Activated T-cell treated with anti-CD3 and anti-CD28 coated beads for 24 hours (primary cell): ENCODE measurements at regions not wholly inside any gene's neighbourhood (a gene's known extent, or its start where the extent isn't known, plus 50 kb on each side); places are given as distances from the start of the nearest gene placed in this dataset.
"Not testable (repeated sequence)": the region's sequence is repeated elsewhere in the genome, so short reads cannot be mapped to it uniquely, and the experiment has no call there.

Experiments
- DNase-seq: peaks from one replicate; pipeline ENCODE4 v3.0.0-alpha.2; 2020; ENCODE audit warnings: low read depth

DNA sequence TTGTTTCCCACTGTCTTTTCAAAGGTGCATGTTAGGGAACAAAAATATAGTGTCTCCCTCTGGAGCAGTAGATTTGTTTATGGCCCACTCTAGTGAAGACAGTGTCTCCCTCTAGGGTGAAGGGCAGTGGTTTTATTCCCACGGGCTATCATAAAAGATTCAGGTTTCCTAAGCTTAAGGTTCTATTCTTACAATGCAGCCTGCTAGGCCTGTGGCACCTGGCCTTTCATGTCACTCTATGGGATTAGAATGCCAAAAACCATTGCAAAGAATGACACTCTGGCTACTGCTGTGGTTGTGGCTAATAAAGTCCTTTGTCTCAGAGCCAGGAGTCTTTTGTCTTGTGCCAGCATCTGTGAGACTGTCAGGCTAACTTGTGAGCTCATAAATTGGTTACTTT, 92.6 kb upstream of the GPR39 start:
- not testable (repeated sequence) for DNase-seq

DNA sequence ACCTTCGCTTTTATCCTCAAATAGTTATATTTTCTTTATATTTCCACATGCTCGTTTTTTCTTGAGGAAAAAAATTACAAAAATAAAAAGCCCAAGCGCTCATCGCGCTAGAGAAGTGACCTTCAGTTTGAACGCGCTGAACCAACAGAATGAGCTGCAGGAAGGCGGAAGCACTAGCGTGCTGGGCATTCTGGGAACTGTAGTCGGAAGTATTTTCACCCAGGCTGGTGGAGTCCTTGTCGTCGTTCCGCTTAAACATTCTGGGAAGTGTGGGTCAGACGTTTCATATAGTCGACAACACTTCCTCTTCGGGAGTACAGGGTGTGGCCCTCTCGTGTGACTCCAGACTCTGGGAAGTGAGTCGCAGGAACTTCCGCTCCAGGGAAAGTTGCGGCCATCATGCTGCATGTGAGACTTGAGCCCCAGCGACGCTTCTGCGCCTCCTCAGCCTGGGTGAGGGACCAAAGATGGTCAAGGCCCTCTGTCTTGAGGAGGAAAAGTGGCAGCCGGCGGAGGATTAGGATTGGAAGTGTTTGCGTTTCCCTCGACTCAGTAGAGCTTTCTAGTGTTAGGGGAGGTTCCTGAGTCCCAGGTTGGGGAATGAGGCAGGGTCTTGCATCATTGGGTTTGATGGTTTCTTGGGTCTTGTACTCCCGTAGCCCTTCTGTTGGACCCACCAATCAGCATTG, 84.1 kb upstream of the GPR39 start:
- not testable (repeated sequence) for DNase-seq

DNA sequence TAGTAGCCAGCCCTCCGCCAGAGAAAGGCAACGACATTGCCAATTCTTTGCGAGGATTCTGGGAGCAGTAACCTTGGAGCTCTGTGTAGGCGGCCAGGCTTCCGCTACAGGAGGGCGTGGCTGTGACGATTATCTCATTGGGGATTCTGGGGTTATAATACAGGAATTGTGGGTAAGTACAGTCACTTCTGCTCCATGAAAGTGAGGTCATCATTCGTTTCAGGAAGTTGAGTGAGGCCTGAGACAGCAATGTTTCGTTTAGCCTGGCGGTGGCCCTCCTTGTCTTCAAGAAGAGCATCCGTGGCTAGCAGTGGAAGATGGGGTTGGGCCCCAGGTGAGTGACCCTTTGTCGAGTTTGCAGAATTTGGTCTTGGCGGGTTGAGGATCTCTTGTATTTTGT, 79.5 kb upstream of the GPR39 start:
- DNase-seq, result not testable (repeated sequence)

DNA sequence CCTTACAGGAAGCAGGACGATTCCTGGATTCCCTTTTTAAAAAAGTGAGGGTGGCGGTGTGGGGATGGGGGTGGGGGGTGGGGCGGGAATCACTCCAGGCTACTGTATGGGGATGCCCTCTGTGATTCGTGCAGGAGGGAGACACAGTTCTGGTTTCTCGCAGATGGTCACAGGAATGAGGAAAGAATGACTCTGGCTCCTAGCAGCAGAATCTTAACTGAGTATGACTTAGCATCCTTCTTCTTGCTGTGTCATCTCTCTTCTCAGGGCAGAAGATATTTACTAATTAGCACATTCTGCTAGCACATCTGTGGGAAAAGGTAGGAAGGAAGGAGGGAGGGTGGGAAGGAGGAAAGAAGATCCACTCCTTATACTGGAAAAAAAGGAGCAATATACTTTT, 78.8 kb upstream of the GPR39 start:
- DNase-seq, result not testable (repeated sequence)

DNA sequence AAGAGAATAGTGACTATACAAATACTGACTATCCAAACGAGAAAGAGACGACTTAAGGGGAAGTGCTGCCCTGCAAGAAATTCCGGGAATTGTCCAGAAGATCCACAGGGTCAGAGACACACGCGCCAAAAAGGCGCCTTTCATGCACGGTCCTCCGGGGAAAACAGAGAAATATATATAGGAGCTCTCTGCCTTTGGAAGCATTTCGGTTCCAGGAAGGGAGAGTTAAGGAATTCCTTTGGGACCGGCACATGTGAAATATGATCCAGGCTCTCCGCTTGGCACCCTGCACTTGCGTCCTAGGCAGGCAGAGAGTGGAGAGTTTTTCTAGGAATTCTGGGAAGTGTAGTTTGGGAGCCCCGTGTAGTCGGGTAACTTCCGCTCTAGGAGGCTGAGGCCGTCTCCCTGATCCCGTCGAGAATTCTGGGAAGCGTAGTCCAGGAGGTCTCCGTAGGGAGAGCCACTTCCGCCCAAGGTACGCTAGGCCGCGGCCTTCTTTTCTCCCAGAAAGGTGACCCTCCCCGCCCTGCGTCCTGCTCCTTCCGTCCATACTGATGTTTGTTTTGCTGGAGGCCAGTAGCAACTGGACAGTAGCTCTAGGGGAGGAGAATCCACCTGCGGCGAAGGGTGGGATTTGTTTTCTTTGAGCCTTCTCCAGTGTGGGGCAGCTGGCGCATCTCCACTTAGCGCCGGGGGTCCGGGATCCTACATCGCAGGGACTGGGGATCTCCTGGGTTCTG, 69.4 kb upstream of the GPR39 start:
- not testable (repeated sequence) for DNase-seq

DNA sequence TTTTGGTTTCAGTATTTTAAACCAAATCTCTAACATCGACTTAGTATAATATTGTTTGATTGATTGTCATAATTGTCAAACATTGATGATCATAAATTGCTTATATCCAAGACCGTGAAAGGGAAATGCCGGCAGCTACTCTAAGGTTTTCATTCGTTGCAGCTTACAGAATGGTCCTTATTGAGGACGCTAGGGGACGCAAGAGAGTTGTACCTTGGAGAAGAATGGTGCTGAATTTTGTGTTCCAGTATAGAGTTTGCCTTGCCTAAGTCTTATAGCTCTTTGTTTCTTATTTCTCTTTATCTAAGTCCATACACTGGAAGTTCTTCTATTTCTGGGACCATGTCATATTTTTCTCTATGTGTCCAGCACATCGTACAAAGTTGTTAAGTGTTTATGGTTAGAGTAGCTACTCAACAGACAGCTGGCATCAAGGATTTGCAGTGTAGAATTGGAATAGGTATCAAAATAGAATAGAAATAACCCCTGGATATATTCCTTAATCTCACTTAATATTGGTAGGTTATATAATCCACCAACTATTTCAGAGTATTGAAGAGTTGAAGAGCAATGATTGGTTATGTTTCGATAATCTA, 67.4 kb upstream of the GPR39 start:
- DNase-seq, result not testable (repeated sequence)

DNA sequence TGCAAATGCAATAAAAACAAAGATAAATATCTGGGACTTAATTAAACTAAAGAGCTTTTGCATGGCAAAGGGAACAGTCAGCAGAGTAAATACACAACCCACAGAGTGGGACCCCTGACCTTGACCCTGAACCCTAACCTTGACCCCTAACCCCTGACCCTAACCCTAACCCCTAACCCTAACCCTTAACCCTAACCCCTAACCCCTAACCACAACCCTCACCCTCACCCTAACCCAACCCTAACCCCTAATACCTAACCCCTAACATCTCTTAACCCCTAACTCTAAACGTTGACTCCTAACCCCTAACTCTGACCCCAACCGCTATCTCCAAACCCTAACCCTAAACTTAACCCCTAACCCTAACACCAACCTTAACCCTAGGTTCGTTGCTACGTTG, 64.9 kb upstream of the GPR39 start:
- DNase-seq, result not testable (repeated sequence)

DNA sequence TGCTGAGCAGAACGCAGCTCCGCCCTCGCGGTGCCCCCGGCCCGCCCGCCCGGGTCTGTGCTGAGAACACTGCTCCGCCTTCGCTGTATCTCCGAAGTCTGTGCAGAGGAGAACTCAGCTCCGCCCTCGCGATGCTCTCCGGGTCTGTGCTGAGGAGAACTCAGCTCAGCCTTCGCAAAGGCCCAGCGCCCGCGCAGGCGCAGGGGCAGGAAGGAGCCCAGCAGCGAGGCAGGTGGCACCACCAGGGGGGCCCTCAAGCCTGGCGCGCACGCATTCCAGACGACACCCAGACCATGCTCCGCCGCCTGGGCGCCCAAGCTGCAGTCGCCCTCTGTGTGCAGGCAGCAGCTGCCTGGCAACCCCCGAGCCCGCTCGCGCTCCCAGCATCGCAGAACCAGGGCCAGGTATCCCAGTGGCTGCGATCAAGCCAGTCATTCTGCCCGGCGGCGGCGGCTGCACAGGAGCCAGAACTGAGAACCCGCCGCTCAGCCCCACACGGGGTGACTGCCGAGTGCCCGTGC, 64.1 kb upstream of the GPR39 start:
- DNase-seq, result not testable (repeated sequence)

DNA sequence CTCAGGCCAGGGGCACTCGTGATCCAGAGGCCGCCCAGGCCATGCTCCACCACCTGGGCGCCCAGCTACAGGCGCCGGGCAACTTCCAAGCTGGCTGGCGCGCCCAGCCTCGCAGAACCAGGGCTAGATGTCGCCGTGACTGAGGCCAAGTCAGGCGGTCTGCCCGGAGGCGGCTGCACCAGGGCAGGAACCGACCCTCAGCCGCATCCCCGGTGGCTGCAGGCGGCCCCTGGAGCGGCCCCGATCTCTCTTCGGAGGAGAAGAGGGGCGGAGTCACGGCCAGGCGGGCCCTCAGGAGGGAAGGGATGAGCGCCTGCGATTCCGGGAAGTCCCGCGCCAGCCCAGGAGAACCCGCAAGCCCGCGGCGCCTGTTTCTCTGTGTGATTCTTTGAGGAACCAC, 63.2 kb upstream of the GPR39 start:
- not testable (repeated sequence) for DNase-seq

DNA sequence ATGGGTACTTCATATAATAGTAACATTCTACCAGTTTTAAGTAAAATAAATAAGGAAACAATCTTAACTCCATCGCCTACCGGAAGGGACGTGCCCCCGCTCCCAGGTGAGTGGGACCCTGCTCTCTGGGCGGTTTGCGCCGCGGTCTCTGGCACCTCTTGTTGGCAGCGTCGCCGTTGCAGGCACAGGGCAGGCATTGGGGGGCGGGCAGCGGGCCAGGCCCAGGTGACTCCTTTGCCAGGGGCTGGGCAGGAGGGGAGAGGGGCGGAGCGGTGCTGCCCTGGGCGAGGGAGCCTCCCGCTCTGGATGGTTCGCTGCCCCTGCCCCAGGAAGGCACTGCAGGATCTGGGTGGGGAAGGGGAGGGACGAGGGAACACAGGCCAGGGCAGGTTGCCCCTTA, 55.6 kb upstream of the GPR39 start:
- DNase-seq, result not testable (repeated sequence)

DNA sequence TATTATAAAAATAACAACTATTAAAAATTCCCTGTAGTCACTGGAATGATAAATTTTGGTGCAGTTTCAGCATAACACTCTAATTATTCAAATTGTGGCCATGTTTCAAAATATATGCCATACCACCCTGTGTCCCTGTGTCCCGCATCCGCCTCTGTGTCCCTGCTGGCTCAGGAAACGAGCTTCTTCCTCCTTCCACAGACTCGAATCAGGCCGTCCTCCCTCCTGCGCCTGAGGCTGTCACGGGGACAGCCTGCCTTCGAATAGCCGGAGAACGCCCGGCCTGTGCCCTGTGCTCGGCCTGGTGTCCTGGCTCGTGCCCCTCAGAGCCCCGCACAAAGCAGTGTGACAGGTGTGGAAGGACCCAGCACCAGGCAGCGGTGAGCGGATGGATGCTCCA, 55.1 kb upstream of the GPR39 start:
- not testable (repeated sequence) for DNase-seq

DNA sequence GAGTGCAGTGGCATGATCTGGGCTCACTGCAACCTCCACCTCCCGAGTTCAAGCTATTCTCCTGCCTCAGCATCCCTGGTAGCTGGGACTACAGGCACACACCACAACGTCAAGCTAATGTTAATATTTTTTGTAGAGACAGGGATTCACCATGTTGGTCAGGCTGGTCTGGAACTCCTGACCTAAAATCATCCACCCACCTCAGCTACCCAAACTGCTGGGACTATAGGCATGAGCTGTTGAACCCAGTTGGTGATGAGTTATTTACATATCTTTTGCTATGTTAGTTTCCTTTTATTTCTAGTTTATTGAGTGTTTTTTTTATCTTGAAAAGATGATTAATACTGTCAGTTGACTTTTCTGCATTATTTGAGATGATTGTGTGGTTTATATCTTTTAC, 53.3 kb upstream of the GPR39 start:
- not testable (repeated sequence) for DNase-seq

DNA sequence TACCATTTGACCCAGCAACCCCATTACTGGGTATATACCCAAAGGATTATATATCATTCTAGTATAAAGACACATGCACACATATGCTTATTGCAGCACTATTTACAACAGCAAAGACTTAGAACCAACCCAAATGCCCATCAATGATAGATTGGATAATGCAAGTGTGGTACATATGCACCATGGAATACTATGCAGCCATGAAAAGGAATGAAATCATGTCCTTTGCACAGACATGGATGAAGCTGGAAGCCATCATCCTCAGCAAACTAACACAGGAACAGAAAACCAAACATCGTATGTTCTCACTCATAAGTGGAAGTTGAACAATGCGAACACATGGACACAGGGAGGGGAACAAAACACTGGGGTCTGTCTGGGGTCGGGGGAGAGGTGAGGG, 50.6 kb upstream of the GPR39 start:
- DNase-seq, result not testable (repeated sequence)

DNA sequence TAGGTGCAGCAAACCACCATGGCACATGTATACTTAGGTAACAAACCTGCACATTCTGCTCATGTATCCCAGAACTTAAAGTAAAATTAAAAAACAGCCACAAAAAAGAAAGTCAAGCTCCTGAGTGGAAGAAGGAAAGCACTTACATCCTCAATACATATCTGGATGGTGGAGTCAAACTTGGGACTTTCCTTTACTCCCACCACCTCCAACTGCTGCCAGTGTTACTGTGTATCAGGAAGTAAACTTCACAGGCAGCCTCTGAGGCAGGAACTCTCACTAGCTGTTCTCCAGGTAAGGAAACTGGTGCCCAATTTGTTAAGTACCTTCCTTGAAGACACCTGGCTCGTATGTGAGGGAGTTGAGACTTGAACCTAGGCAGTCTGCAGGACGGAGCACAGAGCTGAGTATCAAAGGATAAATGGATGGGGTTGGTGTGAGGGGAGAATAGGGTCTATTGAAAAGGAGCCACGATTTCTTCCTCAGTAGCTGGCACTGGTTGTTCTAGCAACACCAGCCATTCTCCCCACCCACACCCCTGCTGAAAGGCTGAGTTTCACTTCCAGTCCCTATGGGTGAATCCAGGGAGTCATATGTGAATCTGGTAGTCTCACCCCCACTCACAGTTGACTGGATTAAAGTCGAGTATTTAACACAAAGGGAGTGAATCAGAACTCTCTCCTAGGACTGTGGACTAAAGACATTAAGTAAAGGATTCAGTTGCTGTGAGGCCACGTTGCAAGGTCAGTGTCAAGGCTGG, 50.0 kb upstream of the GPR39 start:
- DNase-seq, result no peak
